ENCODE measurements at regions not wholly inside any gene's neighbourhood (a gene's known extent, or its start where the extent isn't known, plus 50 kb on each side); places are given as distances from the start of the nearest gene placed in this dataset.

DNA sequence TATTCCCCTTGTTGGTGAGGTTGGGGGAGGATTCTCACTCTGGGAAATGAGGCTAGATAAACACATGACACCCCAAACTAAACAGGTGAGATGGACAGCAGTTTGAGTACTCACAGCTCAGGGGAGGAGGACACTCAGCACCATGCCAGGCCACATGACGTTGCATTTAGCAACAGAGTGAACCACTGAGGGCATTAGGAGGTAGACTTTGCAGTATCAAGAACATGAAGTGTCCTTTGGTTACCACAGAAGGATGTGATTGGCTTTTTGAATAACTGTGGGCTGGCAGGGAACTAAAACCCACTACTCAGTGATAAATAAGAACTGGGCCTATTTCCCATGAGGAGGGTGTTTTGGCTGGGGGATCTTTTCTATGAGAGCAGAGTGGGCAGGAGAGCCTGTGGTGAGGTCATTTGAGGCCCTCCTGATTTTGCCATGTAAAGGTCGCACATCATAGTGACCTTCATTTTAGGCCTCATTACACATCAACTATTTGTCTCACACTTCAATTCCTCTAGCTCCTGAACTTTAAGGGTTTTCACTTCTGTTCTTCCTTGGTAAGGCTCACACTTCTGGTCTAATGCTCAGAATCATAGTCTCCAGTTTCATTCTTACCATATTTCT, 89.8 kb upstream of the PRKD1 start:
- POLR2A ChIA-PET: no interaction called here
- no peak for ATAC-seq
- Histone ChIP-seq H3K79me2 (ENCODE audit: control insufficient read depth, insufficient read depth, low read length) (no peaks in the 10 kb centered on the region), H4K20me1 (ENCODE audit: control insufficient read depth, insufficient read depth) (no peaks in the 10 kb centered on the region), H3K36me3 (ENCODE audit: control insufficient read depth in 2 of 2, insufficient read depth in 2 of 2, low read length in 1 of 2) (no peaks in the 10 kb centered on the region), H3K9ac (ENCODE audit: control insufficient read depth, insufficient read depth, low read length) (no peak overlapping the region), H3K9me3 (replicated peaks; ENCODE audit: control insufficient read depth, insufficient read depth, low read length) (no peaks in the 10 kb centered on the region; the same call in 2 of the 3 replicates), H3K4me2 (ENCODE audit: control insufficient read depth, insufficient read depth) (no peak overlapping the region), H3K27me3 (replicated peaks in 1 of 2; ENCODE audit: control insufficient read depth in 2 of 2, insufficient read depth in 2 of 2, low read length in 1 of 2) (no peaks in the 10 kb centered on the region), H3K4me3 (no peak overlapping the region), H2AFZ (ENCODE audit: control insufficient read depth, low read depth, low read length) (no peak overlapping the region), H3K27ac (ENCODE audit: control insufficient read depth, insufficient read depth) (no peak overlapping the region), H3K4me1 (ENCODE audit: control insufficient read depth, insufficient read depth, low read length) (no peaks in the 10 kb centered on the region)
- BruUV-seq (replicated peaks): no TSS peak
- in situ Hi-C loops (cut with MboI): no loop called here
- DNase-seq (ENCODE audit: low read depth, low spot score): no peak
- intact Hi-C loops (cut with micrococcal nuclease; ENCODE audit: unreplicated experiment): no loop called here
- no peak for FAIRE-seq
- RAD21 ChIA-PET (ENCODE audit: unreplicated experiment): no interaction called here
- TF ChIP-seq, protein P1, sequence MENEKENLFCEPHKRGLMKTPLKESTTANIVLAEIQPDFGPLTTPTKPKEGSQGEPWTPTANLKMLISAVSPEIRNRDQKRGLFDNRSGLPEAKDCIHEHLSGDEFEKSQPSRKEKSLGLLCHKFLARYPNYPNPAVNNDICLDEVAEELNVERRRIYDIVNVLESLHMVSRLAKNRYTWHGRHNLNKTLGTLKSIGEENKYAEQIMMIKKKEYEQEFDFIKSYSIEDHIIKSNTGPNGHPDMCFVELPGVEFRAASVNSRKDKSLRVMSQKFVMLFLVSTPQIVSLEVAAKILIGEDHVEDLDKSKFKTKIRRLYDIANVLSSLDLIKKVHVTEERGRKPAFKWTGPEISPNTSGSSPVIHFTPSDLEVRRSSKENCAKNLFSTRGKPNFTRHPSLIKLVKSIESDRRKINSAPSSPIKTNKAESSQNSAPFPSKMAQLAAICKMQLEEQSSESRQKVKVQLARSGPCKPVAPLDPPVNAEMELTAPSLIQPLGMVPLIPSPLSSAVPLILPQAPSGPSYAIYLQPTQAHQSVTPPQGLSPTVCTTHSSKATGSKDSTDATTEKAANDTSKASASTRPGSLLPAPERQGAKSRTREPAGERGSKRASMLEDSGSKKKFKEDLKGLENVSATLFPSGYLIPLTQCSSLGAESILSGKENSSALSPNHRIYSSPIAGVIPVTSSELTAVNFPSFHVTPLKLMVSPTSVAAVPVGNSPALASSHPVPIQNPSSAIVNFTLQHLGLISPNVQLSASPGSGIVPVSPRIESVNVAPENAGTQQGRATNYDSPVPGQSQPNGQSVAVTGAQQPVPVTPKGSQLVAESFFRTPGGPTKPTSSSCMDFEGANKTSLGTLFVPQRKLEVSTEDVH (IDR thresholded peaks at IDR 0.05; ENCODE audit: low read depth, partially characterized antibody): no peak
- TF ChIP-seq NR2F1 (conservative IDR thresholded peaks at IDR 0.05): no peak
- no peak for TF ChIP-seq ETV6 (conservative IDR thresholded peaks at IDR 0.05 in 1 of 2, IDR thresholded peaks at IDR 0.05 in 1 of 2; ENCODE audit: borderline replicate concordance in 1 of 2, low read depth in 1 of 2)
- TF ChIP-seq, protein P2, sequence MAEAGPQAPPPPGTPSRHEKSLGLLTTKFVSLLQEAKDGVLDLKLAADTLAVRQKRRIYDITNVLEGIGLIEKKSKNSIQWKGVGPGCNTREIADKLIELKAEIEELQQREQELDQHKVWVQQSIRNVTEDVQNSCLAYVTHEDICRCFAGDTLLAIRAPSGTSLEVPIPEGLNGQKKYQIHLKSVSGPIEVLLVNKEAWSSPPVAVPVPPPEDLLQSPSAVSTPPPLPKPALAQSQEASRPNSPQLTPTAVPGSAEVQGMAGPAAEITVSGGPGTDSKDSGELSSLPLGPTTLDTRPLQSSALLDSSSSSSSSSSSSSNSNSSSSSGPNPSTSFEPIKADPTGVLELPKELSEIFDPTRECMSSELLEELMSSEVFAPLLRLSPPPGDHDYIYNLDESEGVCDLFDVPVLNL (IDR thresholded peaks at IDR 0.05; ENCODE audit: low read depth, low read length): no peak
- TF ChIP-seq, protein P3, sequence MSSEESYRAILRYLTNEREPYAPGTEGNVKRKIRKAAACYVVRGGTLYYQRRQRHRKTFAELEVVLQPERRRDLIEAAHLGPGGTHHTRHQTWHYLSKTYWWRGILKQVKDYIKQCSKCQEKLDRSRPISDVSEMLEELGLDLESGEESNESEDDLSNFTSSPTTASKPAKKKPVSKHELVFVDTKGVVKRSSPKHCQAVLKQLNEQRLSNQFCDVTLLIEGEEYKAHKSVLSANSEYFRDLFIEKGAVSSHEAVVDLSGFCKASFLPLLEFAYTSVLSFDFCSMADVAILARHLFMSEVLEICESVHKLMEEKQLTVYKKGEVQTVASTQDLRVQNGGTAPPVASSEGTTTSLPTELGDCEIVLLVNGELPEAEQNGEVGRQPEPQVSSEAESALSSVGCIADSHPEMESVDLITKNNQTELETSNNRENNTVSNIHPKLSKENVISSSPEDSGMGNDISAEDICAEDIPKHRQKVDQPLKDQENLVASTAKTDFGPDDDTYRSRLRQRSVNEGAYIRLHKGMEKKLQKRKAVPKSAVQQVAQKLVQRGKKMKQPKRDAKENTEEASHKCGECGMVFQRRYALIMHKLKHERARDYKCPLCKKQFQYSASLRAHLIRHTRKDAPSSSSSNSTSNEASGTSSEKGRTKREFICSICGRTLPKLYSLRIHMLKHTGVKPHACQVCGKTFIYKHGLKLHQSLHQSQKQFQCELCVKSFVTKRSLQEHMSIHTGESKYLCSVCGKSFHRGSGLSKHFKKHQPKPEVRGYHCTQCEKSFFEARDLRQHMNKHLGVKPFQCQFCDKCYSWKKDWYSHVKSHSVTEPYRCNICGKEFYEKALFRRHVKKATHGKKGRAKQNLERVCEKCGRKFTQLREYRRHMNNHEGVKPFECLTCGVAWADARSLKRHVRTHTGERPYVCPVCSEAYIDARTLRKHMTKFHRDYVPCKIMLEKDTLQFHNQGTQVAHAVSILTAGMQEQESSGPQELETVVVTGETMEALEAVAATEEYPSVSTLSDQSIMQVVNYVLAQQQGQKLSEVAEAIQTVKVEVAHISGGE (CRISPR knock-in tag; IDR thresholded peaks at IDR 0.05): no peak
- TF ChIP-seq HDAC6 (IDR thresholded peaks at IDR 0.05; ENCODE audit: unreplicated experiment): no peak
- TF ChIP-seq SIX5 (IDR thresholded peaks at IDR 0.05; ENCODE audit: low read depth, low read length, severe bottlenecking): no peak
- TF ChIP-seq NFIC (IDR thresholded peaks at IDR 0.05; ENCODE audit: low read depth, low read length): no peak
- TF ChIP-seq, protein P4, sequence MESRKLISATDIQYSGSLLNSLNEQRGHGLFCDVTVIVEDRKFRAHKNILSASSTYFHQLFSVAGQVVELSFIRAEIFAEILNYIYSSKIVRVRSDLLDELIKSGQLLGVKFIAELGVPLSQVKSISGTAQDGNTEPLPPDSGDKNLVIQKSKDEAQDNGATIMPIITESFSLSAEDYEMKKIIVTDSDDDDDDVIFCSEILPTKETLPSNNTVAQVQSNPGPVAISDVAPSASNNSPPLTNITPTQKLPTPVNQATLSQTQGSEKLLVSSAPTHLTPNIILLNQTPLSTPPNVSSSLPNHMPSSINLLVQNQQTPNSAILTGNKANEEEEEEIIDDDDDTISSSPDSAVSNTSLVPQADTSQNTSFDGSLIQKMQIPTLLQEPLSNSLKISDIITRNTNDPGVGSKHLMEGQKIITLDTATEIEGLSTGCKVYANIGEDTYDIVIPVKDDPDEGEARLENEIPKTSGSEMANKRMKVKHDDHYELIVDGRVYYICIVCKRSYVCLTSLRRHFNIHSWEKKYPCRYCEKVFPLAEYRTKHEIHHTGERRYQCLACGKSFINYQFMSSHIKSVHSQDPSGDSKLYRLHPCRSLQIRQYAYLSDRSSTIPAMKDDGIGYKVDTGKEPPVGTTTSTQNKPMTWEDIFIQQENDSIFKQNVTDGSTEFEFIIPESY (IDR thresholded peaks at IDR 0.05): no peak
- TF ChIP-seq NFYA (IDR thresholded peaks at IDR 0.05; ENCODE audit: borderline replicate concordance, low read depth, low read length): no peak
- no peak for TF ChIP-seq BACH1 (IDR thresholded peaks at IDR 0.05; ENCODE audit: borderline replicate concordance)
- no peak for TF ChIP-seq RELA (IDR thresholded peaks at IDR 0.05; ENCODE audit: borderline replicate concordance, partially characterized antibody)
- 3% methylated on average over 2 of the region's 2 CpGs for WGBS (ENCODE audit: insufficient coverage, insufficient replicate concordance, low lambda C conversion rate, missing lambda C conversion rate)
- SMC1A ChIA-PET (ENCODE audit: uncharacterized antibody, unreplicated experiment): no interaction called here
- CTCF ChIA-PET: no interaction called here

All from GM12878 (cell line).